Fibroblast of villous mesenchyme (primary cell): ENCODE measurements at regions not wholly inside any gene's neighbourhood (a gene's known extent, or its start where the extent isn't known, plus 50 kb on each side); places are given as distances from the start of the nearest gene placed in this dataset.

Source experiments
- DNase-seq: peaks from one replicate; pipeline ENCODE4 v3.0.0-alpha.2; 2010; ENCODE audit warnings: low read depth
- H3K4me3 ChIP-seq: 2 replicates; pipeline ENCODE4 v1.5.1; 2011; ENCODE audit warnings: low read depth, mild to moderate bottlenecking, low read length
- TF ChIP-seq, protein P1 (sequence below): IDR thresholded peaks from 2 replicates; pipeline ENCODE4 v1.5.1; 2012; ENCODE audit warnings: low read depth, mild to moderate bottlenecking, low read length; ENCODE audit not compliant: insufficient read depth

DNA sequence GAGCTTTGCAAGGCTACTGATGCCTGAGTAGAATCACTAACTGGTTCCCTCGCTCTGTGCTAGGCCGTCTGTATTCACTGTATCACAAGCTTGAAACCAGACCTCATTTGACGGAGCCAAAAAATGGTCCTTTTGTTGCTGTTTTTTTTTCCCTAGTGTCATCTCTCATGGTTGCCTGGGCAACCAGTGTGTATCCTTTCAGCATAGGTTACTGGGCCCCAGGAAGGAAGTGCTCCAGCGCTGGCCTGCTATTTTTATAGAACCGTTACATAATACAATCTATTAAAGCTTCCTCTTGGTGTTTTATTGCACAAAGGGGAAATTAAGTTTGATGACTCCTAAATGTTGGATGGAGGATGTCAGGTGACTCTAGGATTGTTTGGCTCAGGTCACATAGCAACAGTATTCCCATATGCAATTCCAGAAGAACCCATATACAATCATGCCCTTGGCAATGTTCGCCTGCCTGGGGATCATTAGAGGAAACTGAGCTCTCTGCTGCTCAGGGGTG lies 220.4 kb downstream of the SPRY1 start:
- DNase-seq: peak; percentile 60
- TF ChIP-seq, protein P1, sequence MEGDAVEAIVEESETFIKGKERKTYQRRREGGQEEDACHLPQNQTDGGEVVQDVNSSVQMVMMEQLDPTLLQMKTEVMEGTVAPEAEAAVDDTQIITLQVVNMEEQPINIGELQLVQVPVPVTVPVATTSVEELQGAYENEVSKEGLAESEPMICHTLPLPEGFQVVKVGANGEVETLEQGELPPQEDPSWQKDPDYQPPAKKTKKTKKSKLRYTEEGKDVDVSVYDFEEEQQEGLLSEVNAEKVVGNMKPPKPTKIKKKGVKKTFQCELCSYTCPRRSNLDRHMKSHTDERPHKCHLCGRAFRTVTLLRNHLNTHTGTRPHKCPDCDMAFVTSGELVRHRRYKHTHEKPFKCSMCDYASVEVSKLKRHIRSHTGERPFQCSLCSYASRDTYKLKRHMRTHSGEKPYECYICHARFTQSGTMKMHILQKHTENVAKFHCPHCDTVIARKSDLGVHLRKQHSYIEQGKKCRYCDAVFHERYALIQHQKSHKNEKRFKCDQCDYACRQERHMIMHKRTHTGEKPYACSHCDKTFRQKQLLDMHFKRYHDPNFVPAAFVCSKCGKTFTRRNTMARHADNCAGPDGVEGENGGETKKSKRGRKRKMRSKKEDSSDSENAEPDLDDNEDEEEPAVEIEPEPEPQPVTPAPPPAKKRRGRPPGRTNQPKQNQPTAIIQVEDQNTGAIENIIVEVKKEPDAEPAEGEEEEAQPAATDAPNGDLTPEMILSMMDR: no peak

DNA sequence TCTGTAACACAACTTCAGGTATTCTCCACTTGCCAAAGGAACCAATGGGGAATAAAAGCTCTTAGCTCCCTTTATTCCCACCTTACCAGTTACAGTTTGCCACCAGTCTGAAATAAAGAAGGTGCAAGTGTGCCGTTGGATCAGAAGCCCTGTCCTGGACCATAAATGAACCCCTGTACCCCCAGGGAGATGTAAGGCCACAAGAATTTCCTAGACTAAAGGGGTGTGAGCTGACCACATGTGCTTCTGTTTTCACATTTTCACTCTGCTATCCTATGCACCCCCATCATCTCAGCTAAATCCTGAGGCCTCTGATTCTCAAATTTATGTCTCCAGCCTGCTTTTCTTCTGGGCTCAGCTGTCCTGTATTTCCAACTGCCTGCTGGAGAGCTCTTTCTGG lies 221.2 kb downstream of the SPRY1 start:
- DNase-seq: no peak
- TF ChIP-seq, protein P1: no peak
- H3K4me3 ChIP-seq: no peak overlapping the region

More for the DNA sequence above, 220.4 kb downstream of the SPRY1 start:
- no peak overlapping the region for H3K4me3 ChIP-seq

DNA sequence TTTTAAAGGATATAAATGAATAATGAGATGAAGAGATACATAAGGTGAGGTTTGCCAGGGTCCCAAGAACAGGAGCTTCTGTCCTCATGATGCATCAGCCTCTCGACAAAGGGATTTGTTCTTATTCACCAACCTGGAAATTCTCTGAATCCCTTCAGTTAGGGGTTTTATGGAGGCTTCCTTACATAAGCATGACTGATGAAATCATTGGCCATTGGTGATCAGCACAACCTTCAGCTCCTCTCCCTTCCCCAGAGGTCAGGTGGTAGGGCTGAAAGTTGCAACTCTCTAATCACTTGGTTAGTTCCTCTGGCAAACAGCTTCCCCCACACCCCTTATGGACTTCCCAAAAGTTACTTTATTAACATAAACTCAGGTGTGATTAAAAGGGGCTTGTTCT lies 222.0 kb downstream of the SPRY1 start:
- no peak overlapping the region for H3K4me3 ChIP-seq
- TF ChIP-seq, protein P1: no peak
- no peak for DNase-seq

DNA sequence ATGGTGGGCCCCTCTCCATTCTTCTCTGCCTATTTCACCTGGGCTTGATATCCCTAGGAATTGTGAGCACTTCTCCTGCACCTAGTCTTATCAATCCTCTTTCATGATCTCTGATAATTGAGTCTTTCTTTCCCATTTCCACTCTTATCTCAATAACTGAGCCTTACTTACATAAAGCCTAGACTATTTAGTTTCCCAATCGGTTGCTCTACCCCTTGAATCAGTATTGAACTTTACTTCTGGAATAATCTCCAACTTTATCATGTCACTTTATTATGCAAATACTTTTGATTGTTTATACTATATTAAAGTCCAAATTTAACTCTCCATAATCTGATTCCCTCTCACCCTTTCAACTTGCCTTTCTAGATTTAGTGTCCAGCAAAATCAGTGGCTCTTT lies 222.7 kb downstream of the SPRY1 start:
- no peak for DNase-seq
- TF ChIP-seq, protein P1: no peak
- H3K4me3 ChIP-seq: no peak overlapping the region

DNA sequence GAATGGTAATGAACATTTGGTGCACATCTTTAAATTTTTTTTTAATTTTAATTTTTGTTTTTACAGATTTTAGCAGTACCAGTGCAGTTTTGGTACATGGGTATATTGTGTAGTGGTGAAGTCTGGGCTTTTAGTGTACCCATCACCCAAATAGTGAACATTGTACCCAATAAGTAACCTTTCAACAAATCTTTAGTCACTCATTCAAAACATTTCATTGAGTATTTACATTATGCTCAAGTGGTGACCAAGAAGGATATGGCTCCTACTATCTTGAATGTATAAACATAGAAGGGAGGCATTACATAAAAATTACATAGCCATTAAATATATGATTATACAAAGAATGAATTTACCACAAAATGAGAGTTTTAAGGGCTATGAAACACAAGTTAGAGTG lies 223.3 kb downstream of the SPRY1 start:
- no peak overlapping the region for H3K4me3 ChIP-seq
- TF ChIP-seq, protein P1: no peak
- peak; percentile 16 for DNase-seq

DNA sequence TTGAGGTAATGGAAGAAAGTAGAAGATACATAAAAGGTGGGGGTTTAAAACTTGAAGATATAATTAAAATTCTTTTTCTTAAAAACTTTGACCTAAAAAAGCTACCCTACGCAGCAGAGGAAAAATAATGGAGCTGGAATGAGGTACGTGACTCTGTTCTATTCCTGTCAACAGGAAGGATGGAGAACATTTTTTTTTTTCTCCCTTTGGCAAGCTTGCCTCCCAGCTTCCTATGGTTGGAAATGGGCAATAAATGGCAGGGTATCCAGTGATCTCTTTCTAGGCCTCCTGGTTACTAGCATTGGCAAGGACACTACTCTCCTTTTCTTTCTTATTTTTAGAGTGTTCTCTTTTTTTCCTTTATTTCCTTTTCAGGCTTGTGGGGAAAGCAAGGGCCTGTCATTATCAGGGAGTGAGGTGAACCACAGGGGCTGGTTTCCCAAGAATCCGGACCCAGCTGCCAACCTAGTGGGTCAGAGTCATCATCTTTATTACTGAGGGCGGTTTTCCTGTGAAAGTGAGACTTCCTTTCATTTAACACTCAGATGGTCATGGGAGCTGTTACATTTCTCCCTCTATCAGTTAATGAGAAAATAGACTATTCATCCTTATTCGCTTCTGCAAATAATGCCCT lies 224.6 kb downstream of the SPRY1 start:
- H3K4me3 ChIP-seq: no peak overlapping the region
- DNase-seq: peak; percentile 69
- TF ChIP-seq, protein P1: no peak

DNA sequence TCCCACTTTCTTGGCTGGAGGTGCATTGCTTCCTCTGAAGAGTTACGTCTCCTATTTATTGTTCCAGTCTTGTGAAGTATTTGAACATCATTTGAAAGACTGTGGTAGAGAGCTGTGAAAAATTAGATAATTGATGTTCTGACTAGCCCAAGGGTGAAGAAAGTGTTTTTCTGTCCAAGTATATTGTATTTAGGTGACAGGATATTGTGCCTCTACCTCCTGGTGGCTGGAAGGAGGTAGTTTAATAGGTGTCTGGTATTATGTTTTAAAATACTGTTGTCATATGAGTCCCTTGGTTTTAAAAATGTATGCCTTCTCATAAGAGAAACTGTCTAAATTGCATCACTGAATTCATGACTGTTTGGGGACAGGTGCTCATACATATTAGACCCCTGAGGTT lies 226.0 kb downstream of the SPRY1 start:
- DNase-seq: no peak
- TF ChIP-seq, protein P1: no peak
- no peak overlapping the region for H3K4me3 ChIP-seq
